Posterior vena cava (tissue), 2 donors: ENCODE measurements at regions not wholly inside any gene's neighbourhood (a gene's known extent, or its start where the extent isn't known, plus 50 kb on each side); places are given as distances from the start of the nearest gene placed in this dataset.
"Not testable (repeated sequence)": the region's sequence is repeated elsewhere in the genome, so short reads cannot be mapped to it uniquely, and the experiment has no call there.

Experiments used
- DNase-seq: peaks from one replicate; pipeline ENCODE4 v3.0.0-alpha.2; 2020; ENCODE audit warnings: low spot score
- intact Hi-C, 2 donors: fragments of 100-400 bp; cut with DNase I; formaldehyde crosslinking; loops; one replicate each; pipeline versions ENCODE4 v1.14.1 to v1.14.2; 2022 to 2023
- donor health status: DM: yes; HTN: yes; CAD: no.
- donor health status: DM: yes; HTN: yes; CAD: no.

GRCh38 chr4:123652476-123652875 is 255.9 kb downstream of the SPRY1 start:
- intact Hi-C loops = no loop called here
- DNase-seq = no peak

GRCh38 chr4:123653236-123653635 is 256.6 kb downstream of the SPRY1 start:
- intact Hi-C loops = no loop called here

GRCh38 chr4:123656746-123657294 is 260.2 kb downstream of the SPRY1 start:
- DNase-seq, intact Hi-C loops: not testable (repeated sequence)

More at GRCh38 chr4:123653236-123653635, 256.6 kb downstream of the SPRY1 start:
- no peak for DNase-seq

GRCh38 chr4:123657606-123658005 is 261.0 kb downstream of the SPRY1 start:
- intact Hi-C loops, DNase-seq: not testable (repeated sequence)

GRCh38 chr4:123659262-123659661 is 262.7 kb downstream of the SPRY1 start:
- intact Hi-C loops = no loop called here
- no peak for DNase-seq

GRCh38 chr4:123659730-123660129 is 263.1 kb downstream of the SPRY1 start:
- DNase-seq = no peak
- intact Hi-C loops = loop anchor here in 1 of 2 donors (5.0 kb wide), 1 partner anchor 262 kb away; the partner anchor contains the start of gene SPRY1

GRCh38 chr4:123661080-123661737 is 264.6 kb downstream of the SPRY1 start:
- no peak for DNase-seq
- intact Hi-C loops = loop anchor here in 1 of 2 donors (5.0 kb wide), 1 partner anchor 264 kb away; the partner anchor contains the start of gene SPRY1

- no peak for DNase-seq
- intact Hi-C loops = loop anchor here in 1 of 2 donors (5.0 kb wide), 1 partner anchor 266 kb away; the partner anchor contains the start of gene SPRY1
Observed at GRCh38 chr4:123662827-123663226, 266.2 kb downstream of the SPRY1 start.

GRCh38 chr4:123666486-123666885 is 269.9 kb downstream of the SPRY1 start:
- intact Hi-C loops = no loop called here
- DNase-seq = no peak

GRCh38 chr4:123667496-123667895 is 270.9 kb downstream of the SPRY1 start:
- intact Hi-C loops = no loop called here
- no peak for DNase-seq

GRCh38 chr4:123667991-123668390 is 271.4 kb downstream of the SPRY1 start:
- intact Hi-C loops = no loop called here
- no peak for DNase-seq

GRCh38 chr4:123671636-123672404 is 275.2 kb downstream of the SPRY1 start:
- DNase-seq = no peak
- intact Hi-C loops = no loop called here

- intact Hi-C loops = no loop called here
- no peak for DNase-seq
Observed at GRCh38 chr4:123672987-123673386, 276.4 kb downstream of the SPRY1 start.

GRCh38 chr4:123673971-123674370 is 277.4 kb downstream of the SPRY1 start:
- no peak for DNase-seq
- intact Hi-C loops = no loop called here

- DNase-seq = no peak
- intact Hi-C loops = no loop called here
Observed at GRCh38 chr4:123674762-123675465, 278.3 kb downstream of the SPRY1 start.

GRCh38 chr4:123675567-123675966 is 279.0 kb downstream of the SPRY1 start:
- intact Hi-C loops = no loop called here
- DNase-seq = no peak

GRCh38 chr4:123676071-123676889 is 279.7 kb downstream of the SPRY1 start:
- intact Hi-C loops = no loop called here
- no peak for DNase-seq

GRCh38 chr4:123676890-123677229 is 280.3 kb downstream of the SPRY1 start:
- no peak for DNase-seq
- intact Hi-C loops = no loop called here

- intact Hi-C loops = no loop called here
- DNase-seq = no peak
Observed at GRCh38 chr4:123682931-123683330, 286.3 kb downstream of the SPRY1 start.
